Muscle layer of duodenum (tissue), 2 donors: ENCODE measurements at regions not wholly inside any gene's neighbourhood (a gene's known extent, or its start where the extent isn't known, plus 50 kb on each side); places are given as distances from the start of the nearest gene placed in this dataset.
"Not testable (repeated sequence)": the region's sequence is repeated elsewhere in the genome, so short reads cannot be mapped to it uniquely, and the experiment has no call there.

Source experiments
- H3K27ac ChIP-seq: one replicate; pipeline ENCODE4 v1.7.0; 2013; ENCODE audit warnings: mild to moderate bottlenecking, low read length
- H3K27me3 ChIP-seq: one replicate; pipeline ENCODE4 v1.7.0; 2013; ENCODE audit warnings: low read depth, mild to moderate bottlenecking, control low read depth, low read length
- H3K36me3 ChIP-seq, 2 donors: one replicate each; pipeline ENCODE4 v1.7.0; 2013; ENCODE audit warnings: low read length in 2 of 2, control low read depth in 1 of 2, mild to moderate bottlenecking in 1 of 2; ENCODE audit not compliant: insufficient read depth in 2 of 2, control insufficient read depth in 1 of 2
- H3K4me1 ChIP-seq, 2 donors: one replicate each; pipeline ENCODE4 v1.7.0; 2013; ENCODE audit warnings: low read length in 2 of 2, mild to moderate bottlenecking in 2 of 2, control low read depth in 1 of 2, moderate library complexity in 1 of 2; ENCODE audit not compliant: insufficient read depth in 2 of 2, control insufficient read depth in 1 of 2
- H3K4me3 ChIP-seq, 2 donors: one replicate each; pipeline ENCODE4 v1.7.0; 2013; ENCODE audit warnings: low read length in 2 of 2, low read depth in 1 of 2, mild to moderate bottlenecking in 1 of 2
- H3K9me3 ChIP-seq, 2 donors: one replicate each; pipeline ENCODE4 v1.7.0; 2013; ENCODE audit warnings: low read length in 2 of 2, control low read depth in 1 of 2, mild to moderate bottlenecking in 1 of 2; ENCODE audit not compliant: control insufficient read depth in 1 of 2
- donor health status: healthy.

DNA sequence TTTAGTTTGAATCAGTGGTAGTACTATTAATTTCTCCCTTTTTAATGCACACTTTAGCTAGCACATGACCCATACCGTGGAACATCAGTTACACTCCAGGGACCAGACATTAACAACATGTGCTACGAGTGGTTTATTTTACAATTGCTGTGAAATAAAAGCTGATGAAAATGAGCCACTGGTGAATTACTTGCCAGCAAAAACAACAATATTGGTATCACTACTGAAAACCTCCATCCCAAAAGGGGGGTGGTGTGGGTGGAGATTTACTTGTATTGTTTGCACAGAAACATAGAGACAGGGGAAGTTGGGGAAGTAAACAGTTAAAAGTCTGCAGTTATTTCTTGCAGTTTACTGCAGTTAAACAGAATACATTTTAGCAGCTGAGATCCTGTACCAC, 369.6 kb upstream of the GRAMD2B start:
- Histone ChIP-seq H3K9me3 (no peaks in the 10 kb centered on the region), H3K4me1 (no peaks in the 10 kb centered on the region), H3K4me3 (no peak overlapping the region), H3K36me3 (no peaks in the 10 kb centered on the region), H3K27me3 (no peaks in the 10 kb centered on the region), H3K27ac (no peak overlapping the region)

DNA sequence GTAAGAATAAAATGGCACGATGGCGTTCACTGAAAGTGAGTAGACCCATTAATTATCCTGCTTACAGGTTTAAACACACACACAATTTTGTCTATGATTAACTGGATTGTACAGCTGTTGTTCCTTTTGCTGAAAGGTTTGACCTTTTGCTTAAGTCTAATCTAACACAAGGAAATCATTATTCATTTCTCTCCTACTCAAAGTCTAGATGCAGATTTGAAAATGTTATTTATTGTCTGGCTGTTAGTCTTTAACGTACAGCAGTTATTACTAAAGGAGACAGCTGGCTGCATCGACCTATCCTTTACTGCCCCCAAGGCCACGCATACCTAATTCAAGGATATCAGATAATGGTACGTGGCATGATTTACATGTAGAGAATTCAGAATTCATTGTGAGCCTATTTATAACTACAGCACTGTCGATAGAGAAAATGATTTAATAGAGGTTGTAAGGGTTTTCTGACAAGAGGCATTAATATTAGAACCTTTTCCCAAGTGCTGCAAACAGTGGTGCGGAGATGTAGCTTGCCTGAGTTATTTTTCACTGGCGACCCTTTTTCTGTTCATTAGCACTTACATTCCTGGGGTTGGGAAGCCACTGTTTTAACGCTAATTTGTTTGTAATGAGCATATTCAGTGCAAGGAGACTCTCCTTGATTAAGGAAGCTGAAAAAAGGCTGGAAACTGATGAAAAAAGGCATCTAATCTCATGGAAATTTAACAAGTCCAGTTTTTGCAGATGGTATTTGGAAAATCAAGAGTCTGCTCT, 368.4 kb upstream of the GRAMD2B start:
- H3K36me3 ChIP-seq = no peaks in the 10 kb centered on the region
- H3K9me3 ChIP-seq = no peaks in the 10 kb centered on the region
- H3K4me3 ChIP-seq = no peak overlapping the region
- no peaks in the 10 kb centered on the region for H3K4me1 ChIP-seq
- H3K27ac ChIP-seq = no peak overlapping the region
- H3K27me3 ChIP-seq = no peaks in the 10 kb centered on the region

DNA sequence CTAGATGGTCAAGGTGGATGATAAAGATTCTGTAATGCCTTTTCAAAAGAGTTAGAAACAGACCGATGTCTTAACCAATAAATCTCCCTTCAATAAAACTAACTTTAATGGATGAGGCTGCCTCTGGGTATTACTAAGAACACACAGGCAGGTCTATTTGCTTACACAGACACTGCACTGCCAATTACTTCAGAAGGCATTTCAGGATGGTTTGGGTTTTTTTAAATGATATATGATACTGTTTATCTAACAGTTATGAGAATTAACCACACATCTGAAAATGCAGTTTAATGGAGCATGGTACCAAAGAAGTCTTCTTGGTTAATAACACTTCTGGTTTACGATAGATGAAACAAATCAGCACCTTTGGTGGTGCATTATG, 367.9 kb upstream of the GRAMD2B start:
- H3K4me3 ChIP-seq = no peak overlapping the region
- no peaks in the 10 kb centered on the region for H3K4me1 ChIP-seq
- H3K9me3 ChIP-seq = no peaks in the 10 kb centered on the region
- no peaks in the 10 kb centered on the region for H3K36me3 ChIP-seq
- H3K27ac ChIP-seq = no peak overlapping the region
- H3K27me3 ChIP-seq = no peaks in the 10 kb centered on the region

DNA sequence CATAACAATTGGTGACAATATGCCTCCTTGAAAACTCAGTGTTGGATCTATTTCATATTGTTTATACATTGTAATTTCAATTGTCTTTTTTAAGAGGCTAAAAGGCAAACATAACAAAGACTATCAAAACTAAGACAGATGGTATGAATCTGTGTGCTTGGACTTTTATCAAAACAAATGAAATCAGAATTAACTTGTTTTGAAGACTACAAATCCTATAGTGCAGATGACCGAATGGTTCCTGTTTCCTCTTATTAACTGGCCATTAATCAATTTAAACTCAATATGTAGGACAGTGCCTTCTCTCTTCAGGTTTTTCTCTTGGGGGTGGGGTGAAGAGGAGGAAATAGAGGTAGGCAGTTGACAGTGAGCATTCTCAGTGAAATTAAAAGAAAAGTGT, 366.9 kb upstream of the GRAMD2B start:
- no peaks in the 10 kb centered on the region for H3K4me1 ChIP-seq
- no peaks in the 10 kb centered on the region for H3K27me3 ChIP-seq
- no peaks in the 10 kb centered on the region for H3K36me3 ChIP-seq
- no peak overlapping the region for H3K27ac ChIP-seq
- no peak overlapping the region for H3K4me3 ChIP-seq
- H3K9me3 ChIP-seq = no peaks in the 10 kb centered on the region

DNA sequence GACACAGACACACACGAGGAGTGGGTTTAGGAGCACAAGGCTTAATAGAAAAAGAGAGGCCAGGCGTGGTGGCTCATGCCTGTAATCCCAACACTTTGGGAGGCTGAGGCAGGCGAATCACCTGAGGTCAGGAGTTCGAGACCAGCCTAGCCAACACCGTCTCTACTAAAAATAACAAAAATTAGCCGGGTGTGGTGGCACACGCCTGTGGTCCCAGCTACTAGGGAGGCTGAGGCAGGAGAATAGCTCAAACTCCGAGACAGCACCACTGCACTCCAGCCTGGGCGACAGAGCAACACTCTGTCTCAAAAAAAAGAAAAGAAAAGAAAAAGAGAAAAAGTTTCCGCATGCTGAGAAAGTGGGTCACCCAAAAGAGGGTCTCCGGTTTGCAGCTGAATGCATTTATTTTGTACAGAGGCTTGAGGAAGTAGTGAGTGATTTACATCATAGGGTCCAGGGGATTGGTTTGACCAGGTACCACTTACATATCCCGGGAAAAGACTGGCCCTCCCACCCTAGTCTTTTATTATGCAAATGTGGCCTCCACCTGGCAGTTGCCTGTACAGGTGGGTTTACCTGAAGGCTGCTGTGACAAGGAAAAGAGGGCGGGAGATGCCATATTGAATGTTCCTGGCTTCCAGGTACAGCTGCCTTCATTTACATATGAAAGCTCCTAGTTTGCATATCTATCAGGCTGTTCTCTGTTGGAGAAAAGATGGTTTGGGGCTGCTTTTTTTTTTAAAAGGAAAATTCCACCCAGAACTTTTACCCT, 366.2 kb upstream of the GRAMD2B start:
- Histone ChIP-seq H3K4me1 (no peaks in the 10 kb centered on the region), H3K27ac (no peak overlapping the region), H3K36me3 (no peaks in the 10 kb centered on the region), H3K4me3 (no peak overlapping the region), H3K27me3 (no peaks in the 10 kb centered on the region), H3K9me3 (no peaks in the 10 kb centered on the region)

DNA sequence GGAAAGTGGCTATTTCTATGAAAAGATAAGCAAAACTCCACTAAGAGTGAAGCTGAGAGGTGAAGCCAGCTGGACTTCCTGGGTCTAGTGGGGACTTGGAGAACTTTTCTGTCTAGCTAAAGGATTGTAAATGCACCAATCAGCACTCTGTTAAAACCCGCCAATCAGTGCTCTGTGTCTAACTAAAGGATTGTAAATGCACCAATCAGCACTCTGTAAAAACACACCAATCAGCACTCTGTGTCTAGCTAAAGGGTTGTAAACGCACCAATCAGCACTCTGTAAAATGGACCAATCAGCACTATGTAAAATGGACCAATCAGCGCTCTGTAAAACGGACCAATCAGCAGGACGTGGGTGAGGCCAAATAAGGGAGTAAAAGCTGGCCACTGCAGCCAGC, 364.8 kb upstream of the GRAMD2B start:
- not testable (repeated sequence) for H3K9me3 ChIP-seq, H3K27me3 ChIP-seq, H3K4me3 ChIP-seq

DNA sequence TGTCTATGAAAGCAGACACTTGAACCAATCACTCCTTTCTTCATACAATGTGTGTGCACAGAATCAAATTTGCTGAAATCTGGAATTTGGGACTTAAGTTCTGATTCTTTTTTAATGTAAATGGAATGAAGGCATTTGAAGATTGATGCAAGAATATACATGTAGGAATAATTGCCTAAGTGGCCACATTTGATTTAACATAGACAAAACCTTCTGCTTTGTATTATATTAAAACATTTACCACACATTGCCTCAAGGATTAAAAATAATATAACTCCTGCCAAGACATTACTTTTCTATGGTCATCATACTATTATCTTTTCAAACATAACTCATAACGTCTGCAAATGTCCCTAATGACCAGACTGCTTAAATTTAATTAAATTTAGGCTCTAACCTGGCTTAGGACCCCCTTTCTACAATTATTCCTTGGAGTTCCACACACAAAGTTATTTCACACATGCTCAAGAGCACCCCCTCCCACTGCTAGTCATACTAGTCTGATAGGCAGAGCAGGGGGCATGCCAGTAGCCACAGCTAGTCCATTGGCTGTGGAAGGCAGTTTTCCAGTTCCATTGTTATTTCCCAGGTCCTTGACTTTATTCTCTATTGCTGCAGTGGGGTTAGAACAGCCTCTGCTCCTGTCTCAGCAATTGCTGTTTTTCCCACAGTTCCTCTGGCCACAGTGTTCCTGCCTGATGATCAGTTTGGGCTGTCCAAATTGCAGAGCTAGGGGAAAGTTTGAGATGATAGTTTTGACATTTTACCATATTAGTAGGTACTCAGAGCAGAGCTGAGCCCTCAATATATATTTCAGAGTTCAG, 360.6 kb upstream of the GRAMD2B start:
- H3K27me3 ChIP-seq = no peaks in the 10 kb centered on the region
- H3K4me1 ChIP-seq = no peaks in the 10 kb centered on the region
- no peaks in the 10 kb centered on the region for H3K9me3 ChIP-seq
- no peak overlapping the region for H3K4me3 ChIP-seq
- H3K27ac ChIP-seq = no peak overlapping the region
- no peaks in the 10 kb centered on the region for H3K36me3 ChIP-seq

More for the DNA sequence above, 364.8 kb upstream of the GRAMD2B start:
- H3K27ac ChIP-seq, H3K36me3 ChIP-seq, H3K4me1 ChIP-seq: not testable (repeated sequence)

DNA sequence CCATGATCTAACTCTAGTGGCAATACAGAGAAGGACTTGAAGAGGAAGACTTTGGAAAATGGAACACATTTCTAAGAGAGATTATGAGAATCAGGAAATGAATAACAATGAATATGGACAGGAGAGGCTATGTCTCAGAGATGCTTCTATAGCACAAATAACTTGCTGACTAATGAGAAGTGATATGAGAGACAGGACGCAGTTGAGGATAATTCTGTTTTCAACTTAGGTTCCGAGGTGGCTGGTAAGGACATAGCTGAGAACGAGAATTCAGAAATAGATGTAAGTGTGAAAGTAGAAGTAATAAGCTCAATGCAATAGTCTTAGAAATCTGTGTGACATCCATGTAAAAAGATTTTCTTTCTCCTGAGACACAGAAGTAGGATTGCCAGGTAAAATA, 358.1 kb upstream of the GRAMD2B start:
- H3K36me3 ChIP-seq = no peaks in the 10 kb centered on the region
- no peaks in the 10 kb centered on the region for H3K27me3 ChIP-seq
- H3K4me1 ChIP-seq = no peaks in the 10 kb centered on the region
- no peak overlapping the region for H3K27ac ChIP-seq
- H3K9me3 ChIP-seq = no peaks in the 10 kb centered on the region
- H3K4me3 ChIP-seq = no peak overlapping the region

DNA sequence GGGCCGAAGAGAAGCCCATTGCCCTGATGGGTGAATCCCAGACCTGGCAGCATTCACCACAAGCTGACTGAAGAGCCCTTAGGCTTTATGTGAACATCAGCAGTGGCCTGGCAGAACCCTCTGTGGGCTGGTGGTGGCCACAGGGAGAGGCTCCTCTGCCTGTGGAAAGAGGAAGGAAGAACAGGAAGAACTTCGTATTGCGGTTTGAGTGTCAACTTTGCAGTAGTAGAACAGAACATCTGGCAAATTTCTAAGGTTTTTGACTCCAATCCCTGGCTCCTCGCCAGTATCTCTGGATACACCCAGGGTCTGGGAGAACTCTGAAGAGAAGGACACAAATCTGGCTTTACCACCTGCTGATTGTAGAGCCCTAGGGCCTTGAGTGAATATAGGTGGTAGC, 356.4 kb upstream of the GRAMD2B start:
- peaks cover 0 to 3% of the 10 kb centered on the region in 2 donors for H3K9me3 ChIP-seq
- no peaks in the 10 kb centered on the region for H3K4me1 ChIP-seq
- no peak overlapping the region for H3K27ac ChIP-seq
- H3K4me3 ChIP-seq = no peak overlapping the region
- no peaks in the 10 kb centered on the region for H3K27me3 ChIP-seq
- no peaks in the 10 kb centered on the region for H3K36me3 ChIP-seq

DNA sequence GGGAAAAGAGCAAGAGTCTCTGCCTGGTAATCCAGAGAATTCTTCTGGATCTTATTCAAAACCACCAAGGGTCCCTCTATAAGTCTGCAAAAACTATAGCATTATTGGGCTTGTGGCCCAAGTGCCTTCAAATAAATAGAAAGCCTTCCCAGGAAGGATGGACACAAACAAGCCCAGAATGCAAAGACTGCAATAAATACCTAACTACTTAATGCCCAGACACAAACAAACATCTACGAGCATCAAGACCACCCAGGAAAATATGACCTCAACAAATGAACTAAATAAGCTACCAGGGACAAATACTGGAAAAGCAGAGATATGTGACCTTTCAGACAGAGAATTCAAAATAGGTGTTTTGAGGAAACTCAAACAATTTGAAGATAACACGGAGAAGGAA, 355.8 kb upstream of the GRAMD2B start:
- Histone ChIP-seq H3K27ac (no peak overlapping the region), H3K9me3 (peaks cover 0 to 3% of the 10 kb centered on the region in 2 donors), H3K4me3 (no peak overlapping the region), H3K4me1 (no peaks in the 10 kb centered on the region), H3K27me3 (no peaks in the 10 kb centered on the region), H3K36me3 (no peaks in the 10 kb centered on the region)

DNA sequence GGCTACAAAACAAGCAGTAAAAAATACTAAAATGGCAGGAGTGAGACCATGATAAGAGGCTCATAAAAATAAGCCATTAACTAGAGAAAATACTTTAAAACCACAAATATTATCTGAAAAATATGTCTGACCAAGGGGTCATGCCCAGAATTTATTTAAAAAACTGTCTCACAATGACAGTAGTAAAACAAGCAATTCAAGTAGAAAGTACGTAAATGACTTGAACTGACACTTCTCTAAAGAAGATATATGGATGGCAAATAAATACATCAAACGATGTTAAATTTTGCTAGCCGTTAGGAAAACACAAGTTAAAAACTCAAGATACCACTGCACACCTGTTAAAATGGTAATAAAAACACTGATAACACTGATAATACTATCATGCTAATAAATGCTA, 353.9 kb upstream of the GRAMD2B start:
- Histone ChIP-seq H3K9me3 (peaks cover 0 to 9% of the 10 kb centered on the region in 2 donors), H3K4me1 (no peaks in the 10 kb centered on the region), H3K27ac (no peak overlapping the region), H3K4me3 (no peak overlapping the region), H3K36me3 (no peaks in the 10 kb centered on the region), H3K27me3 (no peaks in the 10 kb centered on the region)
